GM12872 (cell line): ENCODE measurements at regions not wholly inside any gene's neighbourhood (a gene's known extent, or its start where the extent isn't known, plus 50 kb on each side); places are given as distances from the start of the nearest gene placed in this dataset.

ENCODE experiments used
- TF ChIP-seq, protein P1 (sequence below): IDR thresholded peaks from 3 replicates; pipeline ENCODE4 v1.5.1; 2011; ENCODE audit warnings: low read depth, mild to moderate bottlenecking, low read length, moderate library complexity; ENCODE audit not compliant: insufficient read depth

DNA sequence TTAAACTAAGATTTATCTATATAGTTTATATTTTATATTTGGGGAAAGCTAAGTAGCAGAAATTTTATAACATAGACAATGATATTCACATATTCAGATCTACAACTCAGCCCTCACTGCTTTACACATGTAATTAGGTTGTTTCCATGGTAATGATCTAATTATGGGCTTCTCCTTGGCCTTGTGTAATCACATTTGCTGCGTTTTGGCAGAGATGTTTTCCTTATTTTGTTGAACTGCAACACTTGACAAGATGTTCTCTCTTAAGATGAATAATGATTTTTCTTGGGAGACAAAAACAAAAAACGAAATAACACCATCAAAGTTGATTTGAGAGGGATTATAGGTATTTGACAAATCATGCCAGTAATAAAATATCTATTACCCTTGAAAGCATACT lies 635.6 kb upstream of the TBL1XR1 start:
- TF ChIP-seq, protein P1, sequence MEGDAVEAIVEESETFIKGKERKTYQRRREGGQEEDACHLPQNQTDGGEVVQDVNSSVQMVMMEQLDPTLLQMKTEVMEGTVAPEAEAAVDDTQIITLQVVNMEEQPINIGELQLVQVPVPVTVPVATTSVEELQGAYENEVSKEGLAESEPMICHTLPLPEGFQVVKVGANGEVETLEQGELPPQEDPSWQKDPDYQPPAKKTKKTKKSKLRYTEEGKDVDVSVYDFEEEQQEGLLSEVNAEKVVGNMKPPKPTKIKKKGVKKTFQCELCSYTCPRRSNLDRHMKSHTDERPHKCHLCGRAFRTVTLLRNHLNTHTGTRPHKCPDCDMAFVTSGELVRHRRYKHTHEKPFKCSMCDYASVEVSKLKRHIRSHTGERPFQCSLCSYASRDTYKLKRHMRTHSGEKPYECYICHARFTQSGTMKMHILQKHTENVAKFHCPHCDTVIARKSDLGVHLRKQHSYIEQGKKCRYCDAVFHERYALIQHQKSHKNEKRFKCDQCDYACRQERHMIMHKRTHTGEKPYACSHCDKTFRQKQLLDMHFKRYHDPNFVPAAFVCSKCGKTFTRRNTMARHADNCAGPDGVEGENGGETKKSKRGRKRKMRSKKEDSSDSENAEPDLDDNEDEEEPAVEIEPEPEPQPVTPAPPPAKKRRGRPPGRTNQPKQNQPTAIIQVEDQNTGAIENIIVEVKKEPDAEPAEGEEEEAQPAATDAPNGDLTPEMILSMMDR: no peak

DNA sequence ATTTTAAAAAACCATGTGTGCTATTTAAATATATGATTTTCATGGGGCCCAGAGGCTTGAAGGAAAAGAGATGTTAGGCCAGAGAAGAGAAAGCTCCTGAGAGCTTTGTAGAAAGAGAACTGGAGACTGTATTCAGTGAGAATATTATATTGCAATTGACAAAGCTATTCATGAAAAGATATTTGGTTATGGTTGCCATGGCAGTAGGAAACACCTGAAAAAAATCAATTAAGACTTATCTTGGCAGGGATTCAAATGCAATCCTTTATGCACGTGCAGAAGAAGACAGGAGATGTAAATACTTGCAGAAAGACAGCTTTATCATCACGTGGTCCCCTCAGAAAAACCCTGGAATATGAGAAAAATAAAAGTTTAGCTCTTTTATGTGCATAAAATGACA lies 636.0 kb upstream of the TBL1XR1 start:
- TF ChIP-seq, protein P1: no peak

DNA sequence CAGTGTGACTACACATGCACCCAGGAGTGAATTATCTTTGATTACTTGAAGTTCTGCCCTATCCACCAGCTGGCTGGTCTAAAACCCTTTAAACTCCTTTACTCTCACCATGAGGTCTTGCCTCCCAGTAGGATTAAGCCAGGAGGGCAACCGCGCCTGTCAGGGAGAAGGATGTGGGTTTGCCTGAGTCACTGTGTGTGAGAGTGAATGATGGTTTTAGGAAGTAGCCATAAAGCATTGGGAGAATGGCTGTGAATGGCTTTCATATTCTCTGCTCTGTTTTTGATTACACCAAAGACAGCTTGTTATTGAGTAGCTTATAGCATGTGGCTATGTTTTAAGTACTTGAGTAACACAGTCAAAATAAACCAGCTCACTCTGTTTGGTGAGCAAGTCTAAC lies 637.7 kb upstream of the TBL1XR1 start:
- TF ChIP-seq, protein P1: no peak

DNA sequence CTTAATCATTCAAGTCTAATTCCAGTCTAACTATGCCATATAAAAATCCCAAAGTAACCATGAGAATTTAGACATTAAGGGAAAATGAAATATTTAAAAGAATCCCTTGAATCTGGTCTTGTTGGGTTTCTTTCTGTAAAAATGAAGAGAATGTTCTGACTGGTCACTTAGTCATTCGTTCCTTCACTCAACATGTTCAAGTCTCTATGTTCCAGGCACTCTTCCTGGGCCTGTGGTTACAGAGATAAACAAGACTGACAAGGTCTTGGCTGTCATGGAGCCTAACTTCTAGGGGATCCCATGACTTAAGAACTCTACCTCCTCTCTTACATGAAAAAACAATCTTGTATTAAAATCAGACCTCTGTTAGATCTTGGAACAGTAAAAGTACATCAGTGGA lies 638.6 kb upstream of the TBL1XR1 start:
- TF ChIP-seq, protein P1: no peak

DNA sequence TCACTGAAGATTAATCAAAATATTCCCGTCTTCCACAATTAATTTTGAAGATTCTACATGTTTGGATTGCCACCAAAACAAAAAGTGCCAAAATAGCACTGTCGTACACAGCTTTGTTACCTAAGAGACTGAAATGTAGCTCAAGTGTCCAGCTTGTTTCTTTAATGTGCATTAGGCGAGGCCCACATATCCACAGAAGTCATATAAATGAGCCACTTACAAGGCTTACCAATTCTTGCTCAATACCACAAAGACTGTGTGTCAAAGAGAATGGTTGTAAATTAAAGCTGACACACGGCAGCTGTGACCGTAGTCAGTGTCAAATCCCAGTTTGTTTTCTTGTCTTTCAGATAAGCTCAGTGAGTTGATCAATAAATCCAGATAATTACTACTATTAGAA lies 639.4 kb upstream of the TBL1XR1 start:
- TF ChIP-seq, protein P1: no peak

DNA sequence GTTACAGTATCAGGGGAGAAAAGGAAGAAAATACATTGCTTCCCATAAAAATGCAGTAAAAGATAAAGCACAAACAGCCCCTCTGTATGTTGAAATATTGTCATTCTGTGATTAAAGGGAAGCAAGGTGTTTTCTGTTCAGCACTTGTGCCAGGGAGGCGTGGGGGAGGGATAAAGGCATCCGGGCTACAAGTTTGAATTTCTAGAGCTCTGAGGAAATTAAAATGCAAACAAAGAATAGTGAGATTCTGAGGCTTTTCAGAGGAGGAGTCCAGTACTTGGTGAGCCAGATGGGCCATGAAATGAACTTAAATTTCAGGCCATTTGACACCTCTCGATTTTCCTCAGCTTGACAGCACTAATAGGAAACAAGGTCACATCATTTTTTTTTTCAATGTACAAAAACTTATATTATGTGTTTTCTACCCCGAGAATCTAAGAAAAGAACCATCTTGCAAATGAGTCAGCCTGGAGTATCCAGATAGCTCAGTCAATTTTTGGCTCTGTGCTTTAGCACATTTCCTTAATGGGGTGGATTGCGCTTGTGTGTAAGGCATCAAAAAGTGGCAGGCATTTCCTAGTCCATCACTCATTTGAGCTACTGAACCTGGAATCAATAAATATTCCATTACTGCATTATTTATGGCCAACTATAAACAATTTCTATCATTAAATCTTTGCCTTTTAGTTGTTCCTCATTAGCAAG lies 640.8 kb upstream of the TBL1XR1 start:
- TF ChIP-seq, protein P1: no peak

DNA sequence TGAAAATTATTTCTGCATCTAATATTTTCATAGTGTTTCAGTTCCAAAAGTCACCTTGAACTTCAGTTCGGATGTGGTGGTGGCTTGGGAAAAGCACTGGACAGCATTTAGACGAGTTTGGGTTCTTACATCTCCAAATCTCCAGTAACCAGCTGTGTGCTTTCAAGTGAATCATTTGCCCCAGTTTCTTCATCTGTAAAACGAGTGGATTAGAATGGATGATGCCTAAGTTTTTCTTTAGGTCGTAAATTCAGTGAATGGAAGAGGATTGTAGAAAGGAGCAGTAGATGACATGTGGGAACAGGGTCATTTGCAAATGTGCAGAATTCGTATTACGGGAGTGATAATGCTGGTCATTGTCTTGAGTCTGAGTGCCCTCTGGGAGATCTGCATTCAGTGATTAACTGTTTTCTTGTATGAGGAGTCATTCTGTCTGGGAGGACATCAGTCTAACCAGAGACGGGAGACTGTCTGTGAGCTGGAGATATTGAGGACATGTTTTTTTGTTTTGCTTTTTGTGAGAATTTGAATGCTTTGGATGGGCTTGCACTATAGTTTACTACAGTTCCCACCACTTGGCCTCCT lies 641.6 kb upstream of the TBL1XR1 start:
- TF ChIP-seq, protein P1: no peak
